NT2/D1 (cell line): ENCODE measurements at regions not wholly inside any gene's neighbourhood (a gene's known extent, or its start where the extent isn't known, plus 50 kb on each side); places are given as distances from the start of the nearest gene placed in this dataset.

Source experiments
- DNase-seq: peaks from one replicate; pipeline ENCODE4 v3.0.0-alpha.2; 2011; ENCODE audit warnings: low read depth, low spot score
- H3K27me3 ChIP-seq: 2 replicates; pipeline ENCODE4 v1.6.0; 2011; ENCODE audit warnings: mild to moderate bottlenecking; ENCODE audit not compliant: insufficient read length, insufficient read depth
- H3K36me3 ChIP-seq: 2 replicates; pipeline ENCODE4 v1.6.1; 2011; ENCODE audit warnings: mild to moderate bottlenecking, low read length, mixed read lengths; ENCODE audit not compliant: insufficient read depth, insufficient read length
- H3K4me1 ChIP-seq: 2 replicates; pipeline ENCODE4 v1.5.1; 2011; ENCODE audit not compliant: insufficient read depth, insufficient read length
- H3K4me3 ChIP-seq: 2 replicates; pipeline ENCODE4 v1.5.1; 2011; ENCODE audit warnings: low read depth; ENCODE audit not compliant: insufficient read length
- H3K9ac ChIP-seq: 2 replicates; pipeline ENCODE4 v1.6.0; 2011; ENCODE audit warnings: low read depth; ENCODE audit not compliant: insufficient read length
- H3K9me3 ChIP-seq: 2 replicates; pipeline ENCODE4 v1.5.1; 2011; ENCODE audit warnings: mild to moderate bottlenecking, low read length; ENCODE audit not compliant: insufficient read depth
- SUZ12 ChIP-seq: IDR thresholded peaks from 2 replicates; pipeline ENCODE4 v1.6.1; 2011; ENCODE audit not compliant: insufficient read length, insufficient read depth; ENCODE audit errors: extremely low read depth
- YY1 ChIP-seq: IDR thresholded peaks from 2 replicates; pipeline ENCODE4 v1.6.1; 2011; ENCODE audit not compliant: insufficient read length, insufficient read depth
- ZNF274 ChIP-seq: IDR thresholded peaks from 2 replicates; pipeline ENCODE4 v1.6.1; 2011; ENCODE audit warnings: mild to moderate bottlenecking, low read depth, low read length

GRCh38 chr4:189237340-189237739 lies 703.3 kb upstream of the FRG1 start:
- no peaks in the 10 kb centered on the region for H3K4me1 ChIP-seq
- no peak overlapping the region for H3K4me3 ChIP-seq
- no peak for DNase-seq
- no peaks in the 10 kb centered on the region for H3K27me3 ChIP-seq
- H3K9me3 ChIP-seq: no peaks in the 10 kb centered on the region
- TF ChIP-seq ZNF274: no peak
- TF ChIP-seq SUZ12: no peak
- no peak for TF ChIP-seq YY1
- no peak overlapping the region for H3K9ac ChIP-seq
- H3K36me3 ChIP-seq: no peaks in the 10 kb centered on the region

GRCh38 chr4:189255636-189256035 lies 685.0 kb upstream of the FRG1 start:
- TF ChIP-seq SUZ12: no peak
- TF ChIP-seq ZNF274: no peak
- no peak for TF ChIP-seq YY1
- H3K27me3 ChIP-seq: no peaks in the 10 kb centered on the region
- peaks cover 11% of the 10 kb centered on the region; the same call in 1 of the 2 replicates for H3K9me3 ChIP-seq
- H3K9ac ChIP-seq: no peak overlapping the region
- no peak overlapping the region for H3K4me3 ChIP-seq
- DNase-seq: no peak
- no peaks in the 10 kb centered on the region for H3K36me3 ChIP-seq
- H3K4me1 ChIP-seq: no peaks in the 10 kb centered on the region

GRCh38 chr4:189261475-189261874 lies 679.2 kb upstream of the FRG1 start:
- no peak overlapping the region for H3K9ac ChIP-seq
- no peaks in the 10 kb centered on the region for H3K36me3 ChIP-seq
- H3K4me1 ChIP-seq: no peaks in the 10 kb centered on the region
- no peak for TF ChIP-seq YY1
- no peak for TF ChIP-seq SUZ12
- TF ChIP-seq ZNF274: no peak
- no peak overlapping the region for H3K4me3 ChIP-seq
- H3K27me3 ChIP-seq: no peaks in the 10 kb centered on the region
- H3K9me3 ChIP-seq: peaks cover 11% of the 10 kb centered on the region; the same call in 1 of the 2 replicates
- DNase-seq: no peak

GRCh38 chr4:189265515-189265914 lies 675.2 kb upstream of the FRG1 start:
- Histone ChIP-seq H3K4me3 (no peak overlapping the region), H3K36me3 (no peaks in the 10 kb centered on the region), H3K4me1 (no peaks in the 10 kb centered on the region), H3K9me3 (0 out of 2 replicates have a peak, but pooled peaks cover 2% of the 10 kb centered on the region), H3K9ac (no peak overlapping the region), H3K27me3 (no peaks in the 10 kb centered on the region)
- TF ChIP-seq ZNF274 (no peak), SUZ12 (no peak), YY1 (no peak)
- DNase-seq: no peak

- no peak overlapping the region for H3K9ac ChIP-seq
- no peak for DNase-seq
- no peaks in the 10 kb centered on the region for H3K36me3 ChIP-seq
- no peaks in the 10 kb centered on the region for H3K4me1 ChIP-seq
- H3K9me3 ChIP-seq: no peaks in the 10 kb centered on the region
- no peak overlapping the region for H3K4me3 ChIP-seq
- H3K27me3 ChIP-seq: no peaks in the 10 kb centered on the region
- no peak for TF ChIP-seq SUZ12
- TF ChIP-seq ZNF274: no peak
- TF ChIP-seq YY1: no peak
Observed at GRCh38 chr4:189267312-189267965, 673.2 kb upstream of the FRG1 start.

- no peaks in the 10 kb centered on the region for H3K27me3 ChIP-seq
- TF ChIP-seq ZNF274: no peak
- no peak for TF ChIP-seq YY1
- TF ChIP-seq SUZ12: no peak
- DNase-seq: no peak
Observed at GRCh38 chr4:189278597-189279165, 662.0 kb upstream of the FRG1 start.

GRCh38 chr4:189279188-189279587 lies 661.5 kb upstream of the FRG1 start:
- TF ChIP-seq YY1: no peak
- no peak for TF ChIP-seq ZNF274
- TF ChIP-seq SUZ12: no peak
- Histone ChIP-seq H3K36me3 (no peaks in the 10 kb centered on the region), H3K4me1 (no peaks in the 10 kb centered on the region), H3K4me3 (no peak overlapping the region), H3K27me3 (no peaks in the 10 kb centered on the region), H3K9me3 (no peaks in the 10 kb centered on the region), H3K9ac (no peak overlapping the region)
- no peak for DNase-seq

More at GRCh38 chr4:189278597-189279165, 662.0 kb upstream of the FRG1 start:
- H3K9ac ChIP-seq: no peak overlapping the region
- H3K4me1 ChIP-seq: no peaks in the 10 kb centered on the region
- no peaks in the 10 kb centered on the region for H3K36me3 ChIP-seq
- H3K9me3 ChIP-seq: no peaks in the 10 kb centered on the region
- no peak overlapping the region for H3K4me3 ChIP-seq
